ENCODE measurements at regions not wholly inside any gene's neighbourhood (a gene's known extent, or its start where the extent isn't known, plus 50 kb on each side); places are given as distances from the start of the nearest gene placed in this dataset.

DNA sequence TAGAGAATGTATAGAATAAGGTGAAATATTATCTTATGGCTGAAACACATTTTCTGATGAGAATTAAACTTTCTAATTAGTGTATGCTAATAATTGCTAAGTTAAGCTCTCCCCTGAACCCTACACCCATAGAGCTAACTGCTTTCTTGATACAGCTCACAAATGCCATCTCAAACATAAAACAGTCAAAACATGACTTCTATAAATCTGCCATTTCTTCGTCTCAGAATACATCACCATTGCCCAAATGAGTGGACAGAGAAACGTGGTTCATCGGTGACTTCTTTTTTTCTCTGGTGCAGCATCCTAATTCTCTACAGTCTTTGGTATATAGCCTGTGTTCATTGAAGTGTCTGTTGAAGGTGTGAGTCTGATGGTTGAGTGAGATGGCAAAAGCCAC is 554.6 kb downstream of the NLGN4X start:
- no peak for FAIRE-seq
- Histone ChIP-seq H3K4me1 (replicated peaks in 1 of 2; ENCODE audit: control insufficient read depth in 2 of 2, insufficient read depth in 2 of 2, low read length in 2 of 2) (no peaks in the 10 kb centered on the region), H3K4me3 (no peak overlapping the region), H3K9me1 (ENCODE audit: control insufficient read depth, insufficient read depth, low read length) (no peaks in the 10 kb centered on the region), H3K27me3 (ENCODE audit: control insufficient read depth in 2 of 2, insufficient read depth in 2 of 2, low read length in 2 of 2) (no peaks in the 10 kb centered on the region), H3K9ac (ENCODE audit: insufficient read depth in 1 of 2, low read depth in 2 of 2, low read length in 2 of 2) (no peak overlapping the region), H2AFZ (ENCODE audit: low read depth, low read length) (no peak overlapping the region), H3K9me3 (replicated peaks; ENCODE audit: control insufficient read depth, insufficient read depth, low read depth, low read length) (no peaks in the 10 kb centered on the region), H3K27ac (ENCODE audit: extremely low read depth, low read depth, low read length) (no peak overlapping the region), H4K20me1 (replicated peaks; ENCODE audit: control insufficient read depth, insufficient read depth, low read length) (no peaks in the 10 kb centered on the region), H3K79me2 (ENCODE audit: control insufficient read depth, insufficient read depth, low read length) (no peaks in the 10 kb centered on the region), H3K36me3 (ENCODE audit: control insufficient read depth, insufficient read depth, low read length) (no peaks in the 10 kb centered on the region), H3K4me2 (ENCODE audit: insufficient read depth, low read length) (no peak overlapping the region)
- ChIA-PET CTCF (ENCODE audit: low intra/inter-chr PET ratio) (no interaction called here), POLR2A (no interaction called here)
- DNase-seq (ENCODE audit: extremely low read depth in 1 of 4, low spot score in 3 of 4) = no peak
- TF ChIP-seq ZNF316 (IDR thresholded peaks at IDR 0.05) (no peak), ZBTB7A (IDR thresholded peaks at IDR 0.05; ENCODE audit: borderline replicate concordance, control insufficient read depth, low read depth, low read length) (no peak), RBM39 (optimal IDR thresholded peaks at IDR 0.05; ENCODE audit: low read depth, low read length) (no peak)
- TF ChIP-seq, protein P1, sequence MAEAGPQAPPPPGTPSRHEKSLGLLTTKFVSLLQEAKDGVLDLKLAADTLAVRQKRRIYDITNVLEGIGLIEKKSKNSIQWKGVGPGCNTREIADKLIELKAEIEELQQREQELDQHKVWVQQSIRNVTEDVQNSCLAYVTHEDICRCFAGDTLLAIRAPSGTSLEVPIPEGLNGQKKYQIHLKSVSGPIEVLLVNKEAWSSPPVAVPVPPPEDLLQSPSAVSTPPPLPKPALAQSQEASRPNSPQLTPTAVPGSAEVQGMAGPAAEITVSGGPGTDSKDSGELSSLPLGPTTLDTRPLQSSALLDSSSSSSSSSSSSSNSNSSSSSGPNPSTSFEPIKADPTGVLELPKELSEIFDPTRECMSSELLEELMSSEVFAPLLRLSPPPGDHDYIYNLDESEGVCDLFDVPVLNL (CRISPR knock-in tag; IDR thresholded peaks at IDR 0.05; ENCODE audit: low read depth) = no peak
- TF ChIP-seq, protein P2, sequence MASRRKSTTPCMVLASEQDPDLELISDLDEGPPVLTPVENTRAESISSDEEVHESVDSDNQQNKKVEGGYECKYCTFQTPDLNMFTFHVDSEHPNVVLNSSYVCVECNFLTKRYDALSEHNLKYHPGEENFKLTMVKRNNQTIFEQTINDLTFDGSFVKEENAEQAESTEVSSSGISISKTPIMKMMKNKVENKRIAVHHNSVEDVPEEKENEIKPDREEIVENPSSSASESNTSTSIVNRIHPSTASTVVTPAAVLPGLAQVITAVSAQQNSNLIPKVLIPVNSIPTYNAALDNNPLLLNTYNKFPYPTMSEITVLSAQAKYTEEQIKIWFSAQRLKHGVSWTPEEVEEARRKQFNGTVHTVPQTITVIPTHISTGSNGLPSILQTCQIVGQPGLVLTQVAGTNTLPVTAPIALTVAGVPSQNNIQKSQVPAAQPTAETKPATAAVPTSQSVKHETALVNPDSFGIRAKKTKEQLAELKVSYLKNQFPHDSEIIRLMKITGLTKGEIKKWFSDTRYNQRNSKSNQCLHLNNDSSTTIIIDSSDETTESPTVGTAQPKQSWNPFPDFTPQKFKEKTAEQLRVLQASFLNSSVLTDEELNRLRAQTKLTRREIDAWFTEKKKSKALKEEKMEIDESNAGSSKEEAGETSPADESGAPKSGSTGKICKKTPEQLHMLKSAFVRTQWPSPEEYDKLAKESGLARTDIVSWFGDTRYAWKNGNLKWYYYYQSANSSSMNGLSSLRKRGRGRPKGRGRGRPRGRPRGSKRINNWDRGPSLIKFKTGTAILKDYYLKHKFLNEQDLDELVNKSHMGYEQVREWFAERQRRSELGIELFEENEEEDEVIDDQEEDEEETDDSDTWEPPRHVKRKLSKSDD (conservative IDR thresholded peaks at IDR 0.05; ENCODE audit: low read length) = no peak
- intact Hi-C loops (cut with micrococcal nuclease) (no loop called here), in situ Hi-C loops (cut with MboI) (no loop called here)
- WGBS (ENCODE audit: insufficient coverage, low coverage, missing lambda C conversion rate) = 0% methylated on average over 2 of the region's 3 CpGs
- no peak for ATAC-seq
- no TSS peak for BruUV-seq (replicated peaks)
